ENCODE measurements at regions not wholly inside any gene's neighbourhood (a gene's known extent, or its start where the extent isn't known, plus 50 kb on each side); places are given as distances from the start of the nearest gene placed in this dataset.

GRCh38 chr14:26008290-26008689 lies 589.5 kb downstream of the NOVA1 start:
- no peak for TF ChIP-seq CTCF (IDR thresholded peaks at IDR 0.05)
- TF ChIP-seq EP300 (IDR thresholded peaks at IDR 0.05), result no peak

Measured in ovary (tissue), 3 donors.